ENCODE measurements at regions not wholly inside any gene's neighbourhood (a gene's known extent, or its start where the extent isn't known, plus 50 kb on each side); places are given as distances from the start of the nearest gene placed in this dataset.

DNA sequence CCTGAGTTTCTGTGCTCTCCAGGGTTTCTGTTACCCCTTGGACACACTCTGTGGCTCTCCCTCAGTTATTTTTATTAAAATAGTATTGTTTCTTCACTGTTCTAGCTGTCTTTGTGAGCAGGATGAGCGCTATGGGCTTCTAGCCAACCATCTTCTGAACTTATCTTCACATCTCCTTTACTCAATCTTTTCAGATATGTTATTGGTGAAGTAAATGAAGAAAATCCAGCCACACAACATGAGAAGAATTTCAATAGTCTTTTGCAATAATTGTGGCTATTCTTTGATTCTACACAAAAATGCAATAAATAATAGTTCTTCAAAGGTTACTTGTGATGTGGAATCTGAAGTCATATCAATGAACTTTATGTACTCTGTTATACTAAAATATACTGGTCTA is 80.3 kb upstream of the CAMK1G start:
- DNase-seq: no peak

GRCh38 chr1:209504571-209504970 is 78.9 kb upstream of the CAMK1G start:
- no peak for DNase-seq

- no peak for DNase-seq
Observed at GRCh38 chr1:209505044-209505443, 78.5 kb upstream of the CAMK1G start.

DNA sequence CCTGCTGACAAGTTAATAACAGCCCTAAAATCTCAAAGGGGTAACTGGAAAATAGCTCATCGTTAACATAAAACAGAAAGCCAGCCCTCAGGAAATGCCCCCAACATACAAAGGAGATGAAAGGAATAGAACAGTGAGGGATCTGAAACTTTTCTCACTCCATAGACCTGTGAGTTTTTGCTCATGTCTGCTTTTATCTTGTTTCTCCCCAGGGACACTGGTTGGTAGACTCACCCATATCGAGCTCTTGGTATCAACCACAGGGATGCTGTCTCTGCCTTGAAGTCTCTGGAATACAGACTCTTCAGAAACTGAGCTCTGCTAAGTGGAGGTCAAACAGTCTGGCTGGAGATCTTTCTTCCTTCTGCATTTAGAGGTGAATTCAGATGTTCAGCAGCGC is 77.4 kb upstream of the CAMK1G start:
- no peak for DNase-seq

- no peak for DNase-seq
Observed at GRCh38 chr1:209509039-209509438, 74.5 kb upstream of the CAMK1G start.

- no peak for DNase-seq
Observed at GRCh38 chr1:209510063-209510462, 73.5 kb upstream of the CAMK1G start.

DNA sequence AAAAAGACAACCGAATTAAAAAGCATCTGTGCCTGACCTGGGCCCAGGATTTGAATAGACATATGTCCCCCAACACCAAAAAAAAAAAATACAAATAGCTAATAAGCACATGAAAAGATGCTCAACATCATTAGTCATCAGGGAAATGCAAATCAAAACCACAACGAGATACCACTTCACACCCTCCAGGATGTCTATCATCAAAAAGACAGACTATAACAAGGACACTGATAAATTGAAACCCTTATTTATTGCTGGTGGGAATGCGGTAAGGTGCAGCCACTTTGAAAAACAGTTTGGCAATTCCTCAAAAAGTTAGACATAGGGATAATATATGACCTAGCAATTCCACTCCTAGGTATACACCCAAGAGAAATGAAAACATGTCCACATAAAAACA is 72.3 kb upstream of the CAMK1G start:
- no peak for DNase-seq

GRCh38 chr1:209512821-209513220 is 70.7 kb upstream of the CAMK1G start:
- no peak for DNase-seq

DNA sequence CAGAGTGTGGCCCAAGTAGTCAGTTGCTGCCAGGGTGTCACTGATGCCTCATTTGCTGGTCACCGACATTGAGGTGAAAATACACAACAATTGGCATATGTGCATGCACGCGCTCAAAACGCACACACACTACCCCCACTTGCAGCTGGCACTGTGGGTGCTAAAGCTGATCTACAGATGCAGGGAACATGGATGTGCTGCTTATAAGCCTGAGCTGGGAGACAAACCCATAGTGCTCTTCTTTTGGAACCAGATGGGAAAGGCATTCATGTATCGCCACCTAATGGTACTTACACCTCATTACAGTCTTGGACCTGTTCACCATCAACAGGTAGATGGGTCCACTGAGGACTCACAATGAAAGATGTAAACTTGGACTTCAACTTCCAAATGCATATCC is 70.3 kb upstream of the CAMK1G start:
- no peak for DNase-seq

- DNase-seq: no peak
Observed at GRCh38 chr1:209516771-209517680, 66.5 kb upstream of the CAMK1G start.

DNA sequence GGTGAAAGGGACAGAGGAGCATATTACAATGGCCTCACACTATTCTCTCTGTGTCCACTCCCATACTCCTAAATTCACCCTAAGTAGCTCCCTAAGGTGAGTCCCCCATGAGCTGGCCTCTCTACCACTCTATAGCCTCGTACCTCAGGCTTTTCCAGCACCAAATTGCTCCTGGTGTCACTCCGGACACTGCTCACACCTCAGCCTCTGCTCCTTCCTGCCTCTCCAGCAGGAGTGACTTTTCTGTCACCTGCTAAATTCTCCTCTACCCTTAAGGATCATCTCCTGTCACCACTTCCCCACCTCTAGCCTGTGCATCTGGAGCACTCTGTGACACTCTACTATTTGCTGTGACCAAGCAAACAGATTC is 65.8 kb upstream of the CAMK1G start:
- no peak for DNase-seq

GRCh38 chr1:209519786-209520185 is 63.7 kb upstream of the CAMK1G start:
- DNase-seq: no peak

- DNase-seq: no peak
Observed at GRCh38 chr1:209522826-209523225, 60.7 kb upstream of the CAMK1G start.

DNA sequence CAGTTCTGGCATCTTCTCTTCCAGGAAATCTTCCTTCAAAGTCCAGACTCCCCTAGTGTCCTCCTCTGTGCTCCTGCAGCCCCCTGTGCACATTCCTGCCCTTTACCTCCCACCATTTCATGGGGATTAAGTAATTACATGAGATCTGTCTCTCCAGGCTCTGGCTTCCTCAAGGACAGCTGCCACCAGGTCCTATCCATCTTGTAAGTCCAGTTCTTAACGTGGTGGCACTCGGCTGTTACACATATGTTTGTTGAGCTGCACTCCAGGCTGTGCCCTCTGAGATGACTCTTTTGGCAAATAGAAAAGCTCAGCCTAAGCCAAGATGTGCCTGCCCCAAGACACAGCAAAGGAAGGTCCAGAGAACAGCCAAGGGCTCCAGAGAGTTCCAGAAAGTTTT is 57.4 kb upstream of the CAMK1G start:
- no peak for DNase-seq

- DNase-seq: no peak
Observed at GRCh38 chr1:209527372-209527771, 56.1 kb upstream of the CAMK1G start.

DNA sequence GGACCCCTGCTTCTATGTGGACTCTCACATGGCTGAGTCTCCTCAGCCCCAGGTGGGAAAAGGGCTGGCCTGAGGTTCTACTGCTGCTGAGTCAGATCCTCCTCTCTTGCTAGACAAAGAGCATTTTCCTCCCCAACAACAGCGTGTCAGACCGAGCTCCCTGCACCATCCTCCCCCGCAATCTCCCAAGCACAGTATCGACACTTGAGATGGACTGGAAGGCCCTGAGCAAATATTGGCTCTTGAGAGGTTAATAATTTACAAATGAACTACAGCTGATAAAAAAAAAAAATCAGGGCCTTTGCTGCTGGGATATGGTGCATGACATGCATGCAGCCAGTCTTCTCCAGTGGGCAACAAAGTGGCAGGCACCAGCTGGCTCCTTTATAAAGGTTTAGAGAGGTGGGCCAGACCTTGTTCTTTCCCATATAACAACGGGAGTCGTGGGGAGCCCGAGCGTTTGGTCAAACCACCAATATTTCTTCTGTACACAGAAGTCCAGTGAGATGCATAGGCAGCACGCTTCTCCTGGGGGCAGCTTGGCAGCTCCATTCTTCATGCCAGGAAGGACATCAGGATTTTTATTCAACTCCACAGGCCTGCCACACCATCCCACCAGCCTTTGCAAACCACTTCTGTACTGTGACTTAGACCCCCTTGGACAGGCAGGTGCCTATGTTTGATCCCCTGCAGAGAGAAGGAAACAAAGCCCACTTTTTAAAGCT is 55.4 kb upstream of the CAMK1G start:
- no peak for DNase-seq

DNA sequence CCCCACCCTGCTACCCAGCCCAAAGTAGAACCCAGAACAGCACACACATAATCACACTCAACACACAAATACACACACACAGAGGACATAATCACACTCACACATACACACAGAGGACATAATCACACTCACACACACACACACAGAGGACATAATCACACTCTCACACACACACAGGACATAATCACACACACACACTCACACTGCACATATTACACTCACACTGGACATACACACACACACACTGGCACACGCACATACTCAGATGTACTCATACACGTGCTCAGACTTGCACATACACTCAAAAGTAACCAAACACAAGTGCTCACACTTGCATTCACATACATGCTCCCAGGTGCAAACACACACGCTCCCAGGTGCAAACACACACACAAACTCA is 54.3 kb upstream of the CAMK1G start:
- DNase-seq: no peak

DNA sequence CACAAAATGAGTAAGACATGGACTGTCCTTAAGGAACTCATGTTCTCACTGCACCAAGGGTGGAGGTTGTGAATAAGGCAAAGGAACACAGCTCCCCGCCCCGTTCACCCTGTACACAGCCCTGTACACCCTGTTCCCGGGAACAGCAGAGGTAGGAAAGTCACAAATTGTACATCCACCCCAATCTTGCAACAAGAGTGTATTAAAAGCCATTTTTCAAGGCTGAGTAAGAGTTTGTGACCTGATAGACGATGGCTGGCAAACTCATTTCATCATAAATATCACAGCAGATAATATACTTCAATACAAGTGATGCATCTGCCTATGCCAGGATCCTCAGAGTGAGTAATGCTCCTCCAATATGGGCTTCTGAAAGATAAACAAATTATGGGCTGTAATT is 52.5 kb upstream of the CAMK1G start:
- DNase-seq: no peak

GRCh38 chr1:209531549-209531948 is 52.0 kb upstream of the CAMK1G start:
- DNase-seq: no peak

All from NCI-H187 treated with DMSO at 0.1 percent for 48 hours (cell line).